Nephron progenitor cell (in vitro differentiated cells): ENCODE measurements at regions not wholly inside any gene's neighbourhood (a gene's known extent, or its start where the extent isn't known, plus 50 kb on each side); places are given as distances from the start of the nearest gene placed in this dataset.

Source experiments
- DNase-seq: peaks from one replicate; pipeline ENCODE4 v3.0.0; 2021
- H3K27ac Mint-ChIP-seq: 2 replicates; pipeline ENCODE4 v1.8.0; 2021; ENCODE audit warnings: mild to moderate bottlenecking, moderate library complexity, mixed read lengths
- H3K27me3 Mint-ChIP-seq: 2 replicates; pipeline ENCODE4 v1.8.0; 2021; ENCODE audit warnings: mild to moderate bottlenecking, low read depth, mixed read lengths; ENCODE audit not compliant: poor library complexity
- H3K36me3 Mint-ChIP-seq: 2 replicates; pipeline ENCODE4 v1.8.0; 2021; ENCODE audit warnings: low read depth, mixed read lengths
- H3K4me1 Mint-ChIP-seq: 2 replicates; pipeline ENCODE4 v1.8.0; 2021; ENCODE audit warnings: mixed read lengths
- H3K4me3 Mint-ChIP-seq: 2 replicates; pipeline ENCODE4 v1.8.0; 2021; ENCODE audit warnings: mild to moderate bottlenecking, moderate library complexity, mixed read lengths
- H3K9me3 Mint-ChIP-seq: 2 replicates; pipeline ENCODE4 v1.8.0; 2021; ENCODE audit warnings: mild to moderate bottlenecking, moderate library complexity, mixed read lengths
- CTCF ChIP-seq: fragments of 200-600 bp; sonication (generic); IDR thresholded peaks from 2 replicates; pipeline ENCODE4 v1.5.0; 2021; ENCODE audit warnings: antibody characterized with exemption

GRCh38 chr9:78479441-78479840 is 182.5 kb downstream of the PSAT1 start:
- peaks cover under 1% of the 10 kb centered on the region for H3K27me3 Mint-ChIP-seq
- TF ChIP-seq CTCF = no peak

GRCh38 chr9:78486661-78487060 is 189.7 kb downstream of the PSAT1 start:
- Mint-ChIP-seq H3K36me3 (peaks cover 15% of the 10 kb centered on the region), H3K4me3 (no peak overlapping the region), H3K27me3 (peaks cover 2% of the 10 kb centered on the region), H3K4me1 (no peaks in the 10 kb centered on the region), H3K27ac (no peak overlapping the region), H3K9me3 (peaks cover 32% of the 10 kb centered on the region)
- no peak for TF ChIP-seq CTCF
- DNase-seq = no peak

More at GRCh38 chr9:78479441-78479840, 182.5 kb downstream of the PSAT1 start:
- Mint-ChIP-seq H3K9me3 (peaks cover 31% of the 10 kb centered on the region), H3K4me3 (no peak overlapping the region), H3K27ac (no peak overlapping the region), H3K36me3 (peaks cover 23% of the 10 kb centered on the region), H3K4me1 (no peaks in the 10 kb centered on the region)
- DNase-seq = no peak

GRCh38 chr9:78490231-78490630 is 193.3 kb downstream of the PSAT1 start:
- H3K4me1 Mint-ChIP-seq = no peaks in the 10 kb centered on the region
- peaks cover 8% of the 10 kb centered on the region for H3K9me3 Mint-ChIP-seq
- no peak overlapping the region for H3K27ac Mint-ChIP-seq
- TF ChIP-seq CTCF = no peak
- DNase-seq = no peak
- H3K36me3 Mint-ChIP-seq = no peaks in the 10 kb centered on the region
- H3K27me3 Mint-ChIP-seq = no peaks in the 10 kb centered on the region
- no peak overlapping the region for H3K4me3 Mint-ChIP-seq

GRCh38 chr9:78491402-78491801 is 194.5 kb downstream of the PSAT1 start:
- Mint-ChIP-seq H3K4me1 (no peaks in the 10 kb centered on the region), H3K27ac (no peak overlapping the region), H3K27me3 (no peaks in the 10 kb centered on the region), H3K36me3 (no peaks in the 10 kb centered on the region), H3K9me3 (peaks cover 6% of the 10 kb centered on the region), H3K4me3 (no peak overlapping the region)
- no peak for DNase-seq
- no peak for TF ChIP-seq CTCF

- DNase-seq = no peak
- Mint-ChIP-seq H3K27me3 (no peaks in the 10 kb centered on the region), H3K27ac (no peak overlapping the region), H3K36me3 (no peaks in the 10 kb centered on the region), H3K4me3 (no peak overlapping the region), H3K4me1 (no peaks in the 10 kb centered on the region), H3K9me3 (peaks cover 6% of the 10 kb centered on the region)
- no peak for TF ChIP-seq CTCF
Observed at GRCh38 chr9:78493166-78493742, 196.3 kb downstream of the PSAT1 start.

- DNase-seq = no peak
- H3K27me3 Mint-ChIP-seq = no peaks in the 10 kb centered on the region
- no peaks in the 10 kb centered on the region for H3K9me3 Mint-ChIP-seq
- no peak overlapping the region for H3K27ac Mint-ChIP-seq
- H3K4me3 Mint-ChIP-seq = no peak overlapping the region
- TF ChIP-seq CTCF = no peak
- H3K4me1 Mint-ChIP-seq = no peaks in the 10 kb centered on the region
- H3K36me3 Mint-ChIP-seq = no peaks in the 10 kb centered on the region
Observed at GRCh38 chr9:78502566-78502965, 205.6 kb downstream of the PSAT1 start.
